ENCODE measurements at regions not wholly inside any gene's neighbourhood (a gene's known extent, or its start where the extent isn't known, plus 50 kb on each side); places are given as distances from the start of the nearest gene placed in this dataset.

- Histone ChIP-seq H3K27ac (no peak overlapping the region), H3K27me3 (peaks cover 0 to 3% (median 0%) of the 10 kb centered on the region in 9 donors), H3K9me3 (peaks cover 0 to 2% (median 0%) of the 10 kb centered on the region in 12 donors), H3K4me3 (no peak overlapping the region), H3K36me3 (no peaks in the 10 kb centered on the region), H3K4me1 (no peaks in the 10 kb centered on the region)
- ATAC-seq (no peak), DNase-seq (no peak)
- 74 to 82% (median 79%) methylated on average over 3 of the region's 3 CpGs for WGBS, 4 donors
- intact Hi-C loops (cut with DNase I), result no loop called here
- TF ChIP-seq CTCF (IDR thresholded peaks at IDR 0.05) (no peak), POLR2A (IDR thresholded peaks at IDR 0.05) (no peak)
Measured at GRCh38 chr10:128360783-128361182, 234.6 kb upstream of the MKI67 start.

- DNase-seq, result no peak
- ATAC-seq, result no peak
- TF ChIP-seq POLR2A (IDR thresholded peaks at IDR 0.05), result no peak
- no peak for TF ChIP-seq CTCF (IDR thresholded peaks at IDR 0.05)
- 71 to 89% (median 86%) methylated on average over 7 of the region's 7 CpGs for WGBS, 4 donors
- intact Hi-C loops (cut with DNase I), result no loop called here
- Histone ChIP-seq H3K4me1 (no peaks in the 10 kb centered on the region), H3K4me3 (no peak overlapping the region), H3K9me3 (no peaks in the 10 kb centered on the region), H3K27ac (no peak overlapping the region), H3K27me3 (peaks cover 0 to 5% (median 0%) of the 10 kb centered on the region in 9 donors), H3K36me3 (no peaks in the 10 kb centered on the region)
Measured at GRCh38 chr10:128361487-128361886, 235.3 kb upstream of the MKI67 start.

GRCh38 chr10:128362514-128362913 lies 236.3 kb upstream of the MKI67 start:
- WGBS, 4 donors, result 67 to 84% (median 76%) methylated on average over 4 of the region's 4 CpGs

GRCh38 chr10:128364631-128365030 lies 238.4 kb upstream of the MKI67 start:
- Histone ChIP-seq H3K4me3 (no peak overlapping the region), H3K4me1 (no peaks in the 10 kb centered on the region), H3K27me3 (peaks cover 0 to 10% (median 0%) of the 10 kb centered on the region in 9 donors), H3K36me3 (no peaks in the 10 kb centered on the region), H3K9me3 (no peaks in the 10 kb centered on the region), H3K27ac (no peak overlapping the region)
- intact Hi-C loops (cut with DNase I), result no loop called here
- ATAC-seq (no peak), DNase-seq (no peak)
- 41 to 61% (median 59%) methylated on average over 3 of the region's 3 CpGs for WGBS, 4 donors
- TF ChIP-seq CTCF (IDR thresholded peaks at IDR 0.05), result no peak
- TF ChIP-seq POLR2A (IDR thresholded peaks at IDR 0.05), result no peak

More at GRCh38 chr10:128362514-128362913, 236.3 kb upstream of the MKI67 start:
- DNase-seq (no peak), ATAC-seq (no peak)
- Histone ChIP-seq H3K36me3 (no peaks in the 10 kb centered on the region), H3K9me3 (no peaks in the 10 kb centered on the region), H3K4me3 (no peak overlapping the region), H3K27me3 (peaks cover 0 to 5% (median 0%) of the 10 kb centered on the region in 9 donors), H3K27ac (no peak overlapping the region), H3K4me1 (no peaks in the 10 kb centered on the region)
- intact Hi-C loops (cut with DNase I), result no loop called here
- TF ChIP-seq POLR2A (IDR thresholded peaks at IDR 0.05) (no peak), CTCF (IDR thresholded peaks at IDR 0.05) (no peak)
